ENCODE measurements at regions not wholly inside any gene's neighbourhood (a gene's known extent, or its start where the extent isn't known, plus 50 kb on each side); places are given as distances from the start of the nearest gene placed in this dataset.

GRCh38 chr6:167464177-167464576 lies 139.3 kb downstream of the TTLL2 start:
- no peak for ATAC-seq
- H3K4me3 ChIP-seq: no peak overlapping the region
- H3K27me3 ChIP-seq: no peaks in the 10 kb centered on the region
- intact Hi-C loops (cut with DNase I; ENCODE audit: low total_unique reads) (no loop called here), in situ Hi-C loops (cut with MboI; ENCODE audit: low sequenced_read_pairs in 4 of 4) (no loop called here)
- no peaks in the 10 kb centered on the region for H3K4me1 ChIP-seq
- no peaks in the 10 kb centered on the region for H3K9me3 ChIP-seq
- no peaks in the 10 kb centered on the region for H3K36me3 ChIP-seq
- no peak for TF ChIP-seq POLR2A (IDR thresholded peaks at IDR 0.05)
- TF ChIP-seq, protein P1, sequence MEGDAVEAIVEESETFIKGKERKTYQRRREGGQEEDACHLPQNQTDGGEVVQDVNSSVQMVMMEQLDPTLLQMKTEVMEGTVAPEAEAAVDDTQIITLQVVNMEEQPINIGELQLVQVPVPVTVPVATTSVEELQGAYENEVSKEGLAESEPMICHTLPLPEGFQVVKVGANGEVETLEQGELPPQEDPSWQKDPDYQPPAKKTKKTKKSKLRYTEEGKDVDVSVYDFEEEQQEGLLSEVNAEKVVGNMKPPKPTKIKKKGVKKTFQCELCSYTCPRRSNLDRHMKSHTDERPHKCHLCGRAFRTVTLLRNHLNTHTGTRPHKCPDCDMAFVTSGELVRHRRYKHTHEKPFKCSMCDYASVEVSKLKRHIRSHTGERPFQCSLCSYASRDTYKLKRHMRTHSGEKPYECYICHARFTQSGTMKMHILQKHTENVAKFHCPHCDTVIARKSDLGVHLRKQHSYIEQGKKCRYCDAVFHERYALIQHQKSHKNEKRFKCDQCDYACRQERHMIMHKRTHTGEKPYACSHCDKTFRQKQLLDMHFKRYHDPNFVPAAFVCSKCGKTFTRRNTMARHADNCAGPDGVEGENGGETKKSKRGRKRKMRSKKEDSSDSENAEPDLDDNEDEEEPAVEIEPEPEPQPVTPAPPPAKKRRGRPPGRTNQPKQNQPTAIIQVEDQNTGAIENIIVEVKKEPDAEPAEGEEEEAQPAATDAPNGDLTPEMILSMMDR (IDR thresholded peaks at IDR 0.05 in 4 of 5, conservative IDR thresholded peaks at IDR 0.05 in 1 of 5): no peak
- no peak overlapping the region for H3K27ac ChIP-seq
- no peak for DNase-seq

GRCh38 chr6:167465482-167465881 lies 140.6 kb downstream of the TTLL2 start:
- ATAC-seq (no peak), DNase-seq (no peak)
- intact Hi-C loops (cut with DNase I; ENCODE audit: low total_unique reads) (no loop called here), in situ Hi-C loops (cut with MboI; ENCODE audit: low sequenced_read_pairs in 4 of 4) (no loop called here)
- no peaks in the 10 kb centered on the region for H3K27me3 ChIP-seq
- no peak overlapping the region for H3K27ac ChIP-seq
- H3K4me1 ChIP-seq: no peaks in the 10 kb centered on the region
- H3K4me3 ChIP-seq: no peak overlapping the region
- H3K9me3 ChIP-seq: no peaks in the 10 kb centered on the region
- no peak for TF ChIP-seq POLR2A (IDR thresholded peaks at IDR 0.05)
- H3K36me3 ChIP-seq: no peaks in the 10 kb centered on the region

DNA sequence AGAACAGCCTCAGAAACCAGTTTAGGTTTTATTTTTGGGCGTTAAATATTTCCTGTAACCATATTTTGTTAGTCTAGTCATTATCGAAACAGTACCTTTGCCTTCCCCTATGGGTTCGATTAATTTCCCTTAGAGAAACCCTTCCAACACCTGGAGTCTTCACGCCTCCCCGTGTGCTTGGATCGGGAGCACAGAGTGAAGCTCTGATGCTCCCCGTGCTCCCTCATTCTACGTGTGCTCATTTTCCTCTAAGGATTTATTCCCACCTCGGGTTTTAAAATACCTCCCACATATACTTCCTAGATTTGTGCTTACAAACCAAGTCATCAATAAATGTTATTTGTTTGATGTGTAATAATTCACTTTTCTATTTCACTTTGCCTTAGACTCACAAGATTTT lies 142.4 kb downstream of the TTLL2 start:
- intact Hi-C loops (cut with DNase I; ENCODE audit: low total_unique reads): no loop called here
- Histone ChIP-seq H3K27me3 (no peaks in the 10 kb centered on the region), H3K4me3 (no peak overlapping the region), H3K27ac (no peak overlapping the region), H3K36me3 (no peaks in the 10 kb centered on the region), H3K4me1 (no peaks in the 10 kb centered on the region), H3K9me3 (no peaks in the 10 kb centered on the region)
- TF ChIP-seq, protein P1 (IDR thresholded peaks at IDR 0.05 in 4 of 5, conservative IDR thresholded peaks at IDR 0.05 in 1 of 5): no peak
- TF ChIP-seq POLR2A (IDR thresholded peaks at IDR 0.05): no peak
- ATAC-seq (no peak), DNase-seq (no peak)
- in situ Hi-C loops (cut with MboI; ENCODE audit: low sequenced_read_pairs in 4 of 4): no loop called here

DNA sequence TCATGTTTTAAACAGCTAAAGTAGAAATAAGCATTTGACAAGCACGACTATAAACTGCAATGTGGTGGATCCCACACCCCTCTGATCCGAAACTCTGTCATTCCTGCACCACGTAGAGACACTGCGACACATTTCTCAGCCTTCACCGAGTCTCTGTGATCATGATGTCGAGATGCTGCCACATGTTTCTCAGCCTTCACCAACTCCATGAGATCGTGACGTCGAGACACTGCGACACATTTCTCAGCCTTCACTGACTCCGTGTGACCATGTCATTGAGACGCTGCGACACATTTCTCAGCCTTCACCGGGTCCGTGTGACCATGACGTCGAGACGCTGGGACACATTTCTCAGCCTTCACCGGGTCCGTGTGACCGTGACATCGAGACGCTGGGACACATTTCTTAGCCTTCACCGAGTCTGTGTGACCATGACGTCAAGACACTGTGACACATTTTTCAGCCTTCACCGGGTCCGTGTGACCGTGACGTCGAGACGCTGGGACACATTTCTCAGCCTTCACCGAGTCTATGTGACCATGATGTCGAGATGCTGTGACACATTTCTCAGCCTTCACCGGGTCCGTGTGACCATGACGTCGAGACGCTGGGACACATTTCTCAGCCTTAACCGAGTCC lies 143.0 kb downstream of the TTLL2 start:
- in situ Hi-C loops (cut with MboI; ENCODE audit: low sequenced_read_pairs in 4 of 4): no loop called here

GRCh38 chr6:167469101-167469500 lies 144.2 kb downstream of the TTLL2 start:
- H3K36me3 ChIP-seq: no peaks in the 10 kb centered on the region
- intact Hi-C loops (cut with DNase I; ENCODE audit: low total_unique reads): no loop called here
- no peak for ATAC-seq
- H3K9me3 ChIP-seq: no peaks in the 10 kb centered on the region
- H3K27ac ChIP-seq: no peak overlapping the region
- in situ Hi-C loops (cut with MboI; ENCODE audit: low sequenced_read_pairs in 4 of 4): no loop called here
- no peak overlapping the region for H3K4me3 ChIP-seq
- no peaks in the 10 kb centered on the region for H3K27me3 ChIP-seq
- TF ChIP-seq POLR2A (IDR thresholded peaks at IDR 0.05): no peak
- TF ChIP-seq, protein P1 (IDR thresholded peaks at IDR 0.05 in 4 of 5, conservative IDR thresholded peaks at IDR 0.05 in 1 of 5): no peak
- no peaks in the 10 kb centered on the region for H3K4me1 ChIP-seq
- DNase-seq: no peak

More for the DNA sequence above, 143.0 kb downstream of the TTLL2 start:
- Histone ChIP-seq H3K9me3 (no peaks in the 10 kb centered on the region), H3K36me3 (no peaks in the 10 kb centered on the region), H3K4me1 (no peaks in the 10 kb centered on the region), H3K27ac (no peak overlapping the region), H3K4me3 (no peak overlapping the region), H3K27me3 (no peaks in the 10 kb centered on the region)
- no peak for ATAC-seq
- DNase-seq: no peak
- TF ChIP-seq POLR2A (IDR thresholded peaks at IDR 0.05): no peak
- TF ChIP-seq, protein P1 (IDR thresholded peaks at IDR 0.05 in 4 of 5, conservative IDR thresholded peaks at IDR 0.05 in 1 of 5): no peak
- intact Hi-C loops (cut with DNase I; ENCODE audit: low total_unique reads): no loop called here
